ENCODE measurements at regions not wholly inside any gene's neighbourhood (a gene's known extent, or its start where the extent isn't known, plus 50 kb on each side); places are given as distances from the start of the nearest gene placed in this dataset.
"Not testable (repeated sequence)": the region's sequence is repeated elsewhere in the genome, so short reads cannot be mapped to it uniquely, and the experiment has no call there.

DNA sequence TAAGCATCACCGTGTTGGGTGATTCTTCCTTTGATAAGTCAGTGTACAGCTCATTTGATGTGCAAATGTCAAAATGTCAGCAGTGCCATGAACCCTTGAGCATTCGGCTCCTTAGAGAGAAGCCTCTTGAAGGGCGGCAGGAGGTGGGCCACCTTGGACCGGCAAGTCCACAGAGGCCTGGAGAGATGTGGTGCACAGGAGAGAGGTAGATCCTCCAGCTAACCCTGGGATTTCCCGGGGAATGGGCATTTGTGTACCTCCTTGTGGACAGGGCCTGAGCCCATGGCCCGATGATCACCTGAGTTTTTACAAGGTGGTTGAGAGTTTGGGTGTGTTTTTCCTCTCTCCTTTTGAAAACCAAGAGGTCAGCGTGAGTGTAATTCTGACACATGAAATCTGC, 133.2 kb upstream of the RCN1 start:
- no peak for DNase-seq (ENCODE audit: low spot score)

DNA sequence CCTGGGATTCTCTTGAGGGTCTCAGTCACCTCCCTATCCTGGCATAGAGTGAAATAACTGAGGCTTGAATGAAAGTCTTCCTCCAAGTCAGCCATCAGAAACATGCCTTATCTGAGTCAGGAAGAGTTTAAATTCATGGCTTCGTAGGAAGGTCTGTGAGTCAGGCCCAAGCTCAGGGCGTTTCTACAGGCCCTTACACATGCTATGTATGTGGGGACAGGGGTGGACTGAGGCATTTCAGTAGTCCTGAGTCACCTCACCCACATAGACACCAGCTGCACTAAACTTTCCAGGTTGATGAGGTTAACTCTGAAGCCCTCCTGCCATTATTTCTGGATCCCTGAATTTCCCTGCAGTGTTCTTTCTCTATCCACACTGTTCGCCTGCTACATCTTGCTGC, 134.6 kb upstream of the RCN1 start:
- DNase-seq (ENCODE audit: low spot score): no peak

DNA sequence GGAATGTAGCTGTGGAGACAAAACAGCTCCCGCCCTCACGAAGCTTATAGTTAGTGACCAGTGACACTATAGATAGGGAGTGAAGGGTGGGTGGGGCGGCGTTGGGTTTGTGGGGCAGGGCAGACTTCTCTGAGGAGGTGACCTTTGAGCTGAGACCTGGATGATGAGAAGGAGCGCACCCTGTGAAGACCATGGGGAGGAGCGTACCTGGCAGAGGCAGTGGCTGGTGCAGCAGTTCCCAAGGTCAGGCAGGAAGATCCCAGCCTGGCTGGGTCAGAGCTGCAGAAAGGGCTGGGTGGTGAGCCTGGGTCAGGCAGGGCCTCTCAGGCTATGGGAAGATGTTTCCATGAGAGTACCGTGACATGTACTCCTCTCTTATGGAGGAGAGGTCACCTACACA, 135.0 kb upstream of the RCN1 start:
- DNase-seq (ENCODE audit: low spot score): no peak

DNA sequence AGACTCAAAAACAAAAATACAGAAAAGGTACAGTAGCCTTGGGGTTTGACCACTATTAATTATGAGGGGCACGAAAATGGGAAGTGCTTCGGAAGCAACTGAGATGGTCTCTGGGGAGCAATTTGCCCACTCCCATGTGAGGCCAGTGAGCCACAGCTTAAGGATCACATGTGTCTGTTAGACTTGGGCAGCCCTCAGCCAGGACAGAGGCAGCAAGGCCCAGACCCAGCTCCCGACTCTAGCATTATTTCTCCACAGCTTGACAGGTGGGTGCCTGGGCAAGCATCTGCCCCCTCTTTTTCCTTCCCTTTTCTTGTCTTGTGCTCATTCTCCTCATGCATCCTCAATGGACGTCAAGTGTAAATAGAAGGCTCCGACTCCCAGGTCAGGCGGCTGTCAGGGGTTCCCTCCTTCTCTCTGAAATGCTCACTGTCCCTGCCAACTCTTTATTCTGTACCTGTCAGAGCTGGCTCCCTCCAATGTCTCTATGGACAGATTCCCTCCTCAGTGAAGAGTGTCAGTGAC, 137.0 kb upstream of the RCN1 start:
- no peak for DNase-seq (ENCODE audit: low spot score)

DNA sequence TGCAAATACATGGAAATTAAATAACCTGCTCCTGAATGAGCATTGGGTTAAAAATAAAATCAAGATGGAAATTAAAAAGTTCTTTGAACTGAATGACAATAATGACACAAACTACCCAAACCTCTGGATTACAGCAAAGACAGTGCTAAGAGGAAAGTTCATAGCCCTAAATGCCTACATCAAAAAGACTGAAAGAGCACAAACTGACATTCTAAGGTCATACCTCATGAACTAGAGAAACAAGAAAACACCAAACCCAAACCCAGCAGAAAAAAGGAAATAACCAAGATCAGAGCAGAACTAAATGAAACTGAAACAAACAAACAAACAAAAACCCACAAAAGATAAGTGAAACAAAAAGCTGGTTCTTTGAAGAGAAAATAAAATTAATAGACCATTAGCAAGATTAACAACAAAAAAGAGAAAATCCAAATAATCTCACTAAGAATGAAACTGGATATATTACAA, 138.6 kb upstream of the PAX6 start:
- not testable (repeated sequence) for DNase-seq (ENCODE audit: low spot score)

DNA sequence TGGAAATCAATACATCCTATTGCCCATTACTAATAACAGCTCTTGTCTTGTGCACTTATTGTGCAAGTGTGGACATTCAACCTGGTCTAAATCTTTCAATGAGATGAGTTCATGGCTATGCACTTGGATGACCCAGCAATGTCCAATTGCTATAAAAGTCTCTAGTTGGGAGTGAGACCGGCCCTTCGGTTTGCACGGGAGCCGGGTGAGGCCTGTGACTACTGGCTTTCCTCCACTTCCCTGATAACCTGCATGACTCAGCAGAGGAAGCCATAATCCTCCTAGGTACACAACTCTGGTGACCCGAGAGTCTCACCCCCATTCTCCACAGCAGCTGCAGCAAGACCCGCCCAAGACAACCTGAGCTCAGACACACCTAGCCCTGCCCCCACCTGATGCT, 135.9 kb upstream of the PAX6 start:
- DNase-seq (ENCODE audit: low spot score): no peak

DNA sequence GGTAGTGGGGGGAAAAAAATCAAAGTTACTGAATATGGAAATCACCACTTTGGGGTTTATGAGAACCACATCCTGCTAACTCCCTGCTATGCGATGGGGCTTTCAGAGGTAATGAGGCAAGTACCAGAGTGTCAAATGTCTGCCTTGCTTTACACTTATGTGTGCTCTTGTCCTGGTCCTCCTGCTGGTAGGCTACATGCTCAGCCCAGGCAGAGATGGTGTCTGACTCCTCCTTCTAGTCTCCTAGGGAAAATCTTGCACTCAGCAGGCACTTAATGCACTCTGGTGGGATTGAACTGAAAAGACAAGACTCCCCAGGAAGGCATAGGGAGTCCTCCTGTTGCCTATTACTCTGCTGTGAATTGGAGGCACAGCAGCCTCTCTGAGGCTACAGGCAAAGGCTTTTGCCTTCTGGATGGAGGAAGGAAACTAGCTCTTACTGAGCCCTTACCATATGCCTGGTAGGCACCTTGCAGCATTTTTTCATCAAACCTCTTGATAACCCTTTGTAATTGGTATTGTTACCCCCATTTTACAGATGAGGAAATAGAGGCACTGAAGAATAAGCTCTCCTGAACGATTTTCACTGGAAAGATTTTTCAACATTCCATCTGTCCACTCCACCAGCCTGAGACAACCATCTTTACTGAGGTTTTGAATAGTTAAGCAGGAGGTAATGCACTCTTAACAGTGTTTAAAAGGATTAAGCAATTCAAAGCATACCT, 132.1 kb upstream of the PAX6 start:
- DNase-seq (ENCODE audit: low spot score): no peak

DNA sequence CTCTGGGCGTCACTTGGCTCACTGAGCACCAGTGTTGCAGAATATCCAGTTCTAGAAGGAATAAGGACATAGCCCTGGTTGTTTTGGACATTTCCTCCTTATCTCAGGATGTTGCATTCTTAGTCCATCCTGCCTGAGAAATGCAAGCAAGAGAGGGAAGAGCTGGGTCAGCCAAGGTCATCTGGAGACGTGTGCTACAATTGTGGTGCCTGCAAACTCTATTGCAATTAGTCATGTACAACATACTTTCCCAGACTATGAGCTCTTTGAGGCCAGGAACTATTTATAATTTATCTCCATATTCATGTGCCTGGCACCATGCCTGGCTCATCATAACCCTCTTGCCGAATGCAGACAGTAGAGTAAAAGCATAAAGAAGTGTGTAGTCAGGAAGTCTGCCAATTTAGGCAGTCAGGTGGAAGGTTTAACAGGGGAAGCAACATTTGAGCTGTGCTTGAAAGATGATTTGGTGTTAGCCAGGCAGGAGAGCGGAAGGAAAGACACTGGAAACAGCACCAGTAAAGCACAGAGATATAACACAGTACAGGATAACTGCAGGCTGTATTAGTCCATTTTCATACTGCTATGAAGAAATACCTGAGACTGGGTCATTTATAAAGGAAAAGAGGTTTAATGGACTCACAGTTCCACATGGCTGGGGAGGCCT, 129.4 kb upstream of the PAX6 start:
- no peak for DNase-seq (ENCODE audit: low spot score)

DNA sequence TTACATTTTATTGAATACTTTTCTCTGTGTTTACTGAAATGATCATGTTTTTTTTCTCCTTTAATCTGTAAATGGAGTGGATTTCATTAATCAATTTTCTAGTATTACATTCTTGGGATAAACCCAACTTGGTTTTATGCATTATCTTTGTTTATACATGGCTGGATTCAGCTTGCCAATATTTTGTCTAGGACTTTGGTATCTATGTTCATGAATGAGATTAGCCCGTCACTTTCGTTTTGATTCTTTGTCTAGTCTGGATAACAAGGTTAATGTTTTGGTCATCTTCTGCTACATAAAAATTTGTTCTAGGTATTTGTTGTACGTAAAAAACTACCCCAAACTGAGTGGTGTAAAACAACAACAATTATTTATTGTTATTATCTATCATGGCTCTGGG, 127.9 kb upstream of the PAX6 start:
- no peak for DNase-seq (ENCODE audit: low spot score)

DNA sequence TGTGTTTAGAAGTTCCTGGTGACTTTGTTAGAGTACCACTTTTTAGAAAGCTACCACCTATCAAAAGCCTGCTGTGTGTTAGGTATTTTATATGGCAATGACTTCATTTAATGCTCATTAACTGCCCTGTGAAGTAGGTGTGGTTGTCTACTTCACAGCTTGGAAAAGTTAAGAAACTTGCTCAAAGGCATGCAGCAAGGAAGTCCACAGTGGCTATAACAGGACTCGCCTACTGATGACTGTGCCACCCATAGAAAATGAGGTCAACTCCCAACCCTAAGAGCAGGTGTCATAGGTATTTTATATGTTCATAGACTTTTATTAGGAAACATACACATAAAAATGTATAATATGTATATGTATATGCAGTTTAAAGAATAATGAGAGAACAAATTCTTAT, 125.2 kb upstream of the PAX6 start:
- DNase-seq (ENCODE audit: low spot score): no peak

DNA sequence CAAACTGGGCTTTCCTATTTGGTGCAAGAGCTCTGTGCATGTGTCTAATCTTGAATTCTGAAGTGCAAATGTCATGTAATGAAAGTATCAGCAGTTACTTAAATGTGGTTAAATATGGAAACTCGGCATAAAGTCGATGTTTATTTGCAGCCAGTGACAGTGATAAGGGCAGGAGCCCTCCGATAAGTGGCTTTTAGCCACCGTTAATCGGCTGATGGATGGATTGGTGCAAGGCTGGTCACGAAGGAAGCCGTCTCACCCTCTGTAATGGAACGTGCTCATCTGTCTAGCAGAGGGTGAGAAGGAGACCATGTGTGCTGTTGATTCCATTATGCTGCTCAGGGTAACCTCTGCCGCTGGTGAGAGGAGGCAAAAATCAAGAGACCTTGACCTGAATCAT, 121.8 kb upstream of the PAX6 start:
- DNase-seq (ENCODE audit: low spot score): no peak

DNA sequence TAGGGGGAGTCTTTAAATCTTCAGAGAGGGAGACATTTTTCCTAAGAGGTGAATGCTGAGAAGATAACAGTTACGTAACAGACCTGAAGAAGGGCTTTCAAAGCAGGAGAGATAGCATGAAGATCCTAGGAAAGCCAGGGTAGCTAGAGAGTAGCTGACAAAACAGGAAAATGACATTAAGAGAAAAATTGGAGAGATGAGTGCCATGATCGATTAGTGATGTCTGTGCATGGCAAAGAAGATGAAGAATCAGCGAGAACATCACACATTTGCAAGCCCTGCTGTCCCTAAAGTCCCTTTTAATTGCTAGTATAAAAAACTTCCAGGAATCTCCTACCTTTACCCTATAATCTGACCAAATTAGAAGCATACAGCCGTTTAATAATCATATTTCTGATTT, 116.9 kb upstream of the PAX6 start:
- no peak for DNase-seq (ENCODE audit: low spot score)

DNA sequence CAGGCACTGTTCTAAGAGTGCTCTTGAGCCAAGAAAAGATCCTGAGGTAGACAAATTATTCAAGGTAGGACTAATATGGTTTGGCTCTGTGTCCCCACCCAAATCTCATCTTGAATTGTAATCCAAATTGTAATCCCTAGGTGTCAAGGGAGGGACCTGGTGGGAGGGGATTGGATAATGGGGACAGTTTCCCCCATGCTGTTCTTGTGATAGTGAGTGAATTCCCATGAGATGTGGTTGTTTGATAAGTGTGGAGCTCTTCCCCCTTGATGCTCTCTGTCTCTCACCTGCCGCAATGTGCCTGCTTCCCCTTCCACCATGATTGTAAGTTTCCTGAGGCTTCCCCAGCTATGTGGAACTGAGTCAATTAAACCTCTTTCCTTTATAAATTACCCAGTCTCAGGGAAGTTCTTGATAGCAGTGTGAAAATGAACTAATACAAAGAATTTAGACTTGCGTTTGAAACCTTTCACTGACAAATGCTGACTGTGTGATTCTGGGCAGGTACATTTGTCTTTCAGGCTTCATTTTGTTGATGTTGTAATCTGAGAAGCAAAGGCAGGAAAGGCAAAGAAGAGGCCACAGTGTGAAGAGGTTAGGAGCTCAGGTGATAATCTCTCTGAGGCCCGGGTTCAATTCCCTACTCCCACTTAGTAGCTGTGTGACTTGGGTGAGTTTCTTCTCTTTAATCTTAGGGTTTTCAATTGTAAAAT, 115.8 kb upstream of the PAX6 start:
- no peak for DNase-seq (ENCODE audit: low spot score)

DNA sequence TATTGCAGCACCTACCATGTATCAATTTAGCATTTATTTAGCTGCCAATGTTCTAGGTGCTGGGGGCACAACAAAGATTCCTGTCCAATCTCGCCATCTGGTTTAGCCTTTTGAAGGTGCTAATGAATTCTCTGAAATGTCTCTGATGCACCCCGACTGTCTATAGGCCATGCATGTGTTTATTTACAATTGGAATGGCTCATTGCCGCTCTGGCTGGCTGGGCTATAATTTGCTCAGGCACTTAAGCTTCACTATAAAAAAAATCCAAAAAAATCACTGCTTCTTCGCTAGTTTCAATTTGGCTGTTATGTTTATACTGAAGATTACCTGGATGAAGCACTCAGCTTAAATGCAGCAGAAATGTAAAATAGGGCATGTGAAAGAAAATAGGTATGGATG, 115.0 kb upstream of the PAX6 start:
- DNase-seq (ENCODE audit: low spot score): no peak

DNA sequence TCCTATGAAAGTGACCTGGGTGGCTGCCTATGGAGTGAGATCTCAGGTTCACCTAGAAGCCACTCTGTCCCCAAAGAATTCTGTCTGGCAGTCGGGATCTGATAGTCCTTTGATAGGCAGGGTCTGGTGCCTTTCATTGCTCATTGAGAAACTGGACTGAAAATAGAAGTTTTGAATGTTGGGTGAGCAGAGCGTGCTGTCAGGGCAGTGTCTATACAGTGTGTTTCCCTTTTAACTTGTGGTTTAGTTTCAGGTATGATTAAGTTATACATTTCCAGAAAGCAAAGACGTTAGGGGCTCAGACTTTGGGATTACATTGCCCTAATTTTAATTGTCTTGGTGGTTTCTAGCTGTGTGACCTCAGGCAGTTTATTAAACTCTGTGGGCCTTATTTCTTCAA, 111.3 kb upstream of the PAX6 start:
- no peak for DNase-seq (ENCODE audit: low spot score)

DNA sequence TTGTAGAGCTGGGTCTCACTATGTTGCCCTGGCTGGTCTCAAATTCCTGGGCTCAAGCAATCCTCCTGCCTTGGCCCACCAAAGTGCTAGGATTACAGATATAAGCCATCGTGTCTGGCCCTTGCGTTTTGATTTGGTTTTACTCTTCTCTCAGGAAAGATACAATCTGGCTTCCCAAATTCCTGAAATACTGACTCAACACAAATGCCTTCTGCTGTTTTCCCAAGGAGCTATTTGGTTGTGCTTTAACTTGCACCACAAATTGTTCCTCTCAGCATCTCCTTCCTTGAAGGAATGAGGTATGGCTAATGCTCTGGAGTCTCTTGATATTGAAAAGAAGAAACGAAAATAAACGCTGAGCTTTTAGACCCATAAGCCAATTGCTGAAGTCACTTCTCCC, 110.0 kb upstream of the PAX6 start:
- DNase-seq (ENCODE audit: low spot score): no peak

DNA sequence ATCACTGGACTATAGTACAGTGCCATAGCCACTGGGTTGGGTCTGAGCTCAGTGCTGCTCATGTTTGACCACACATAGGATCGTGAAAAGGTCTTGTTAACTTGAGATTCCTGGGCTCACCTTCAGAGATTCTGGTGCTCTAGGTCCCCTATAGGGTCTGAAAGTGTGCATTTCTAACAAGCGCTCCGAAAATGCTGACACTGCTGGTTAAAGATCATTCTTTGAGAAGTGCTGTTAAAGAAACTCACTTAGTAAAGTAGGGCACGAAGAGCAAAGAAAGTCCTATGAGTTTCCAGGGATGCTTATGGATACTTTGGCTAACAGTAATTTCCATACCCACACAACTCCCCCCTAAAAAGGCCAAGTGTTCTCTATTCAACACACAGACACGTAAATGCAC, 108.1 kb upstream of the PAX6 start:
- DNase-seq (ENCODE audit: low spot score): no peak

DNA sequence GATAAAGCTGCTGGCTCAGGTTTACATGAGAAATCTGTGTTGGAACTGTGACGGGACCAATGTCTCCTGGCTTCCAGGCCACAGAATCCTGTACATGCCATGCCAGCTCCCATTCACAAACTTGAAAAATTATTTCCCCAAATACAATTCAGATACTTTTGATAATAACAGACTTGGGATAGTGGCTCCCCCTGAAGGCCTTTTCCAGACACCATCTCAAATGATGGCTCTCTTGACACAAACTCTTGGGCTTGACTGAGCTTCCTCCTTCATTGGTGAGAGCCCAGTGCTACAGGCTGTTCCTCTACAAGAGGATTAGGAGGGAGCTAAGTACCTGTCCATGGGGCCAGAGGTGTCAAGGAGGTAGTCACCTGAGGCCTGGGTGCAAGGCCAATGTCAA, 104.7 kb upstream of the PAX6 start:
- DNase-seq (ENCODE audit: low spot score): no peak

DNA sequence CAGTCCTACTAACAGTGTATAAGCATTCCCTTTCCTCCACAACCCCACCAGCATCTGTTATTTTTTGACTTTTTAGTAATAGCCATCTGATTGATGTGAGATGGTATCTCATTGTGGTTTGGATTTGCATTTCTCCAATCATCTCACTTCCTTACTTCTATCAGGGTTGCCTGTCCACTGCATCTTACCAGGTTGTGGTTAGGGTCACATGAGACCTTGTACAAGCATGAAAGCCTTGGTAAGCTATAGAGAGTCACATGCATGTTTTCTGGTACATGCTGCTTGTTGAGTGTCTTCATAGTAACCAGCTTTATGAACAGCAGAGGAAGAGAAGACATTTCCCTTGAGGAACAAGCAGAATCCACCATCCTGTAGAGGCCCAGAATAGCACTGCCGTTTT, 102.9 kb upstream of the PAX6 start:
- DNase-seq (ENCODE audit: low spot score): no peak

DNA sequence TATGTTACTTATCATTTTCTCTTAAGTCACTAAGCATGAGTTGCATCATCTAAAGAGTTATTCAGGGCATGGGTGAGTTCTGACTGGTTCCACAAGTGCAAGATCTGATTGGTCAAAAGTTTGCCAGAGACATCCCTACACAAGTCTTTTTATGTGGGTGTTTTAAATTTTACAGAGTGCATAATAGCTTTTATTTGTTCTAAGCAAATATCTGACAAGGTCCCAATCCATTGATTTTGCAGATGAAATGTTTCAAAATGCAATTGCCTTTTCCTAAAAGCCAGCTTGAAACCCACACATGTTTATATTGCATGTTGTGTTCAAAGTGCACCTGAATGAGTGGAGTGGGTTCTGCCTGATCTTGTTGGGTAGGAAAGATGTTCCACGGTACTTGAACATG, 101.7 kb upstream of the PAX6 start:
- no peak for DNase-seq (ENCODE audit: low spot score)

DNA sequence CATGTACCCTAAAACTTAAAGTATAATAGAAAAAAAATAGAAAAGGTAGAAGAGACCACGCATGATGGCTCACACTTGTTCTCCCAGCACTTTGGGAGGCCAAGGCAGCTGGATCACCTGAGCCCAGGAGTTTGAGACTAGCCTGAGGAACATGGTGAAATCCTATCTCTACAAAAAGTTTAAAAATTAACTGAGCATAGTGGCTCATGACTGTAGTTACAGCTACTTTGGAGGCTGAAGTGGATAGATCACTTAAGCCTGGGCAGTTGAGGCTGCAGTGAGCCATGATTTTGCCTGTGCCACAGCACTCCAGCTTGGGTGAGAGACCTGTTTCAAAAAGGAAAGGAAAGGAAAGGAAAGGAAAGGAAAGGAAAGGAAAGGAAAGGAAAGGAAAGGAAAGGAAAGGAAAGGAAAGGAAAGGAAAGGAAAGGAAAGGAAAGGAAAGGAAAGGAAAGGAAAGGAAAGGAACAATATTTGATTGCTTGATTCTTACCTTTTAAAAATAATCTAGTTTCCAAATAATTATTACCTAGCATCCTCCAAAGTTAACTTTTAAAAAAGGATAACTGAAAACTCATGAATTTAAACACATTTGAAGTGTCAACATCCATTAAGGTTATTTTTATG, 99.9 kb upstream of the PAX6 start:
- DNase-seq (ENCODE audit: low spot score): no peak

DNA sequence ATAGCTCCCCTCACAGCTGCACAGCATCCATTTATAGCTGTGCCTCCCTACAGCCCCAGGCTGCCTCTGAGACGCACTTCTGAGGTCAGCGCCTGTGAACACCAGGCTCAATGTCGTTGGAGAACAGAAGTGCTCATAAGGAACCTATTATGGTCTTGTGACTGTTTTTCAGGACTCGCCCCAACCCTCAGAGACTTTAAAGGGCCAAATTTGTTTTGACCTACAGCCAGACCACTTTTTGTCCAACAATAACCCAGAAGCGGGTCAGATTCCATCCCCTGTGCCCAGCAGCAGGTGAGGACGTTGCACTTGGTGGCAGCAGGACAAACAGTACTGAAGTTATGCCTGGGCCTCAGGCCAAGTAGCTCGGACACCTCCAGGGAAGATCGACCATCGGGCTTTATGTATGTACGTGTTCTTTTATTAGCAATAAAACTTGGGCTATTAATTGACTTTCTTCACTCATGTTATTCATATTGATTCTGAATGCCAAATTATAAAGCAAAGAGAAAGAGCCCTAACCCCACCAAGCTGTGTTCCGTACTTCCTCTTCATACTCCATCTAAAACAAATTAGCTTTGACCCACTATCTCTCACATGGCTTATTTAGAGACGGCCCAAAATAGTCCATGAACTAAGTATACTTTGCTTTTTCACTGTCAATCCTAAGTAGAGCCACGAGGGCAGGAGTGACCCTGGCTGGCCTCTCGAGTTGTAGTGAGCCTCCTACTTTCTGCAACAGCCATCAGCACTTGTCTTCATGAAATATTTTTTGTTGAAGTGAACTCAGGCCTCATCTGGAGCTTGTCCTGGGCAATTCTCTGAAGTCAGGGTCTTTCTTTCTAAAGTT, 92.3 kb upstream of the PAX6 start:
- no peak for DNase-seq (ENCODE audit: low spot score)
